Mammary epithelial cell (primary cell): ENCODE measurements at regions not wholly inside any gene's neighbourhood (a gene's known extent, or its start where the extent isn't known, plus 50 kb on each side); places are given as distances from the start of the nearest gene placed in this dataset.

Source experiments
- EZH2 ChIP-seq: IDR thresholded peaks from 2 replicates; pipeline ENCODE4 v1.6.1; 2012; ENCODE audit warnings: low read length, inconsistent platforms, borderline replicate concordance
- TF ChIP-seq, protein P1 (sequence below), 2 donors: IDR thresholded peaks in 1 of 2; conservative IDR thresholded peaks in 1 of 2; 2 replicates each; pipeline ENCODE4 v1.5.1; 2011 to 2012; ENCODE audit warnings: inconsistent platforms in 2 of 2, low read length in 2 of 2, mild to moderate bottlenecking in 2 of 2, control low read depth in 1 of 2, low read depth in 1 of 2; ENCODE audit not compliant: insufficient read depth in 1 of 2; ENCODE audit errors: extremely low read depth in 1 of 2

DNA sequence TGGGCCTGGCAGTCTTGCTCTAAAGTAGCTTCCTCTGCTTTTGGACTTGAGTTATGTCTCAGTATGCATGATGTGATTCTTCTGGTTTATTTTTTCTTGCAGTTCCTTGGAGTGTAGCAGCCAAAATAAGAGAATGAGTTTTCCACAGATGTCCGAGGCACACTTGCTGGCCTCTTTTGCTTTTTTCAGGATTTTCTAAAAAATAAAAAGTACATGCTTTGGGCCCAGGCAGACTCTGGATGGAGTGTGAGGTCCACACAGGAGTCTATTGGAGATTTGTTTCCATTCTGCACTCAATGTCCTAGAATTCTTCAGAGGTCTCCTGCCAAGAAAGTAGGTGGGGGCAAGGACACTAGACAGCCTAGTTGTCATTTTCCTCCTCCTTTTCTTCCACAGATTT, 477.6 kb downstream of the EPM2A start:
- TF ChIP-seq, protein P1, sequence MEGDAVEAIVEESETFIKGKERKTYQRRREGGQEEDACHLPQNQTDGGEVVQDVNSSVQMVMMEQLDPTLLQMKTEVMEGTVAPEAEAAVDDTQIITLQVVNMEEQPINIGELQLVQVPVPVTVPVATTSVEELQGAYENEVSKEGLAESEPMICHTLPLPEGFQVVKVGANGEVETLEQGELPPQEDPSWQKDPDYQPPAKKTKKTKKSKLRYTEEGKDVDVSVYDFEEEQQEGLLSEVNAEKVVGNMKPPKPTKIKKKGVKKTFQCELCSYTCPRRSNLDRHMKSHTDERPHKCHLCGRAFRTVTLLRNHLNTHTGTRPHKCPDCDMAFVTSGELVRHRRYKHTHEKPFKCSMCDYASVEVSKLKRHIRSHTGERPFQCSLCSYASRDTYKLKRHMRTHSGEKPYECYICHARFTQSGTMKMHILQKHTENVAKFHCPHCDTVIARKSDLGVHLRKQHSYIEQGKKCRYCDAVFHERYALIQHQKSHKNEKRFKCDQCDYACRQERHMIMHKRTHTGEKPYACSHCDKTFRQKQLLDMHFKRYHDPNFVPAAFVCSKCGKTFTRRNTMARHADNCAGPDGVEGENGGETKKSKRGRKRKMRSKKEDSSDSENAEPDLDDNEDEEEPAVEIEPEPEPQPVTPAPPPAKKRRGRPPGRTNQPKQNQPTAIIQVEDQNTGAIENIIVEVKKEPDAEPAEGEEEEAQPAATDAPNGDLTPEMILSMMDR (conservative IDR thresholded peaks at IDR 0.05 in 1 of 2, IDR thresholded peaks at IDR 0.05 in 1 of 2; ENCODE audit: extremely low read depth in 1 of 2, insufficient read depth in 1 of 2, low read depth in 1 of 2, low read length in 2 of 2), result no peak
- TF ChIP-seq EZH2, result no peak
